RPMI8226 (cell line): ENCODE measurements at regions not wholly inside any gene's neighbourhood (a gene's known extent, or its start where the extent isn't known, plus 50 kb on each side); places are given as distances from the start of the nearest gene placed in this dataset.

Source experiments
- DNase-seq: peaks from one replicate; pipeline ENCODE4 v3.0.0-alpha.2; 2015

- peak; percentile 30 for DNase-seq
Observed at GRCh38 chr12:11446372-11446771, 51.0 kb upstream of the PRB2 start.

DNA sequence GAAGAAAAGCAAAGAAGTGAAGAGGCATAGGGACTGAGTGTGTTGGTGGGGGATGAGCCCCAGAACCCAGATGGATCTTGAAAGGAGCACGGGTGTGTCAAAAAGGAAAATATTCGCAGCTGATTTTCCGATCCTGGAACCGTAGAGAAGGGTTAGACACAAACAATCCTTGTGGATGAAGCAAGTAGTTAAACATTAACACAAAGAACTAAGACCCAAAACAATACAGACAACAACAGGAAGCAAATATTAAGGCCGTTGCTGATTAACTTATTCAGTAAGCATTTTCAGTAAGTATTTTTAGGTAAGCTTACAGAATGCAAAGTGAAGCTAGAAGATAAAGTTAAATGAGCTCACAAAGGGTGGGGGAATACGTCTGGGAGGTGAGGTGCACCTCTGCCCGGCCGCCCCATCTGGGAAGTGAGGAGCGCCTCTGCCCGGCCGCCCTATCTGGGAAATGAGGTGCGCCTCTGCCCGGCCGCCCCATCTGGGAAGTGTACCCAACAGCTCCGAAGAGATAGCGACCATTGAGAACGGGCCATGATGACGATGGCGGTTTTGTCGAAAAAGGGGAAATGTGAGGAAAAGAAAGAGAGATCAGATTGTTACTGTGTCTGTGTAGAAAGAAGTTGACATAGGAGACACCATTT is 62.8 kb upstream of the PRB2 start:
- no peak for DNase-seq

DNA sequence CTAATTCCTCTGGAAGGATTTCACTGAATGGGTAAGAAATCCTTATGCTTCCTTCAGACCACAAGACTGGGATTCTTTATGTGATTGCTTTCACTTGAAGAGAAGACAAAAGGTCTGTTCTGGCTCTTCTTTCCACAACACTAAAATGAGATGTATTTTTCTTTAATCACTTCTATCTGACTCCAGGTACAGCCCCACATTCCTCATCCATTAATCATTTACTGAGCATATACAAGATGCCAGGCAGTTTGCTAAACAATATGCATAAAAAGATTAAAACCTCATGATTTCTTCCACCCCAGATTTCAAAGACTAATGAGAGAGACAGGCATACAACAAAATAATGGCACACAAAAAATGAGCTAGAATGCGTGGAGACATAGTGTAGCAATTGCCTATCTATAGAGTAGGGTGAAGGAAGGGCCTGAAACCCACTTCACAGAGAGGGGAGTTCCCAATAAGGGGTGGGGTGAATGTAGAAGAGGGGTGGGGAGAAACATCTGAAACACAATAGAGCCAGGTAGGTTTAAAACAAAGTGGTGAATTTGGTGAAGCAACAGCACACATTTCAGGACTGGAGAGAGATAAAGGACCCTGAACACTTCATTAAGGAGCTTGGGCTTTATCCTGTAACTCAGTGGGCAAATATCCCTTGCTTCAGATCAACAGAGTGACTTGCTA is 65.1 kb upstream of the PRB2 start:
- DNase-seq, result no peak

- DNase-seq, result no peak
Observed at GRCh38 chr12:11461433-11461832, 66.1 kb upstream of the PRB2 start.

DNA sequence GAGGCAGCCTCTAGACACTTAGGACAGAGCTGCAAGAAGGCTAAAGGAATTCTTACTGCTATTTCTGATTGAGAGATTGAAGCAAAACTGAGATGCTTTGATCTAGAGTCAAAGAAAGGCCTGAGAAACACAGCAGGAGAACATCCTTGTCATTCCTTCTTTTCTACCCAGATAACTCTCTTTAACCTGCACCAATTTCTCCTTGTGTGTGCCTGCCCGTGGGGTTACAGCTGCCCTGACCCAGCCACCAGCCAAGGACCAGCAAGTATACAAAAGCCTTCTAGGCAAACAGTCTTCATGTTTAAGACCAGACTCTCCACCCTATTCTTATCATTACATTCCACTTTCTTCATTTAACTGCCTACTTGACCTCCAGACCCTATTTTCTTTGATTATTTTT is 81.7 kb upstream of the PRB2 start:
- no peak for DNase-seq

DNA sequence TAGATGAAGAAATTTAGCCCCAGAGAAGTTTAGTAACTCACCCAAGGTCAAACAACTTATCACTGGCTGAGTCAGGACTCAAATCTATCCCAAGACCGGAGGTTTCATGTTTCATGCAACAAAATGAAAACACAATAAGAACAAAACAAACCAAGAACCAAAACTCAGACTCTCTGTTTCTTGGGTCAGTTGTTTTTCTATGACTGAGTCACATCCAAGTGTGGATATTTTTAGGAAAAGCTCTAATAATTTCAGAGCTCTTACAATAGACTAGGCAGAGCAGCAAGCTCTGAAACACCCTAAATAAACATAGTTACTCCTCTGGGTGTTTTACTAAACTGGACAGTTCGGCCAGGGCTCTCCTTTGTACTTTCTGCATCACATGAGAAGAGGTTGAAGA is 87.6 kb upstream of the PRB2 start:
- no peak for DNase-seq

GRCh38 chr12:11486623-11487444 is 91.5 kb upstream of the PRB2 start:
- DNase-seq, result peak; percentile 89

GRCh38 chr12:11496157-11496851 is 100.9 kb upstream of the PRB2 start:
- no peak for DNase-seq

DNA sequence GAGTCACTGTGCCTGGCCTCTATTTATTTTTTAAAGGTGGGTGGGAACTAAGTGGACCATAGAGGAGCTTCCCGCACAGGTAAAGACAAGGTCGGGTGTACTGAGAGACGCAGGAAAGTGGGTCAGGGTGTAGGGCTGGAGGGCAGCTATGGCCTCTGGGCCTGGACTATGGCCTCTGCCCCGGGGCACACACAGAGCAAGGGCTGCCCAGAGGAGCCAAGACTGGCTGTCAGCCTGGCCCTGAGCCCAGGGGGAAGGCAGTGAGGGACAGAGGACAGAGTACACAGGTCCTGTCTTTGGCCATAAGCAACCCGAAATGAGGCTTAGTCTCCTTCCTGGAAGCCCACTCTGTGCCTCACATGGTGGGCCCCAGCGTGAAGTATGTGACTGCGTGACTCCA is 102.1 kb upstream of the PRB2 start:
- no peak for DNase-seq

- no peak for DNase-seq
Observed at GRCh38 chr12:11497995-11498394, 102.6 kb upstream of the PRB2 start.

DNA sequence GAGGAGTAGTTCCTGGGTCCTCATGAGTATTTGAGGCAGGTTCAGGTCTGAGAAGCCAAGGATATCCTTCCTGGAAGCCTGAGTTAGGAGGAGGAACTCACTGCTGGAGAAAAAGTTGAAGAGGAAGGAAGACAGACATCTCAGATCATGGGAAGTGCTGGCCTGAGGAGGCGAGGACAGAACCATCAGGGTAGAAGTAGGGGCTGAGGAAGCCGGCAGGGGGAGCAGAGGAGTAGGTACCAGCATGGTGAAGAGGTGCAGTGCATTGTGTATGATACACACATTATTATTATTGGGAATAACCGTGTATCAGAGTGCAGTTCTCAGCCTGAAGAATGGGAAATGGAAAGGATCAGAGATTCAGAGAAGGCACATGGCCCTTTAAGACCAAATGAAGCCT is 103.2 kb upstream of the PRB2 start:
- DNase-seq, result peak; percentile 7

DNA sequence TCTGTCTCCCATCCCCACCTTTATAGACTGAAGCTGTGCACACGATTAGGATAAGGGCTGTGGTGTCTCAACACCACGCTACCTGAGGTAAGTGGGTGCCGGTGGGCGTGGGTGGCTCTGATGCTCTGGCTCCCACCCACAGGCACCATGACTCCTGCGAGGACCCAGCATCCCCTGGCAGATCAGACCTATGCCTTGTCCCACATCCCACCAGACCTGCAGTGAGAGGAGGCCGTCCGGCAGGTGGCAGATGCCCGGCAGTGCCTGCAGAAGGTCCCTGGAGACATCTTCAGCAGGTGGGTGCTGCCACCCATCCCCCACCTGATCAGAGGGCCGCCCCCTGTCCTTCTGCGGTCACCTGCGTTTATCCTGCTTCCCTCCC is 104.4 kb upstream of the PRB2 start:
- DNase-seq, result no peak

DNA sequence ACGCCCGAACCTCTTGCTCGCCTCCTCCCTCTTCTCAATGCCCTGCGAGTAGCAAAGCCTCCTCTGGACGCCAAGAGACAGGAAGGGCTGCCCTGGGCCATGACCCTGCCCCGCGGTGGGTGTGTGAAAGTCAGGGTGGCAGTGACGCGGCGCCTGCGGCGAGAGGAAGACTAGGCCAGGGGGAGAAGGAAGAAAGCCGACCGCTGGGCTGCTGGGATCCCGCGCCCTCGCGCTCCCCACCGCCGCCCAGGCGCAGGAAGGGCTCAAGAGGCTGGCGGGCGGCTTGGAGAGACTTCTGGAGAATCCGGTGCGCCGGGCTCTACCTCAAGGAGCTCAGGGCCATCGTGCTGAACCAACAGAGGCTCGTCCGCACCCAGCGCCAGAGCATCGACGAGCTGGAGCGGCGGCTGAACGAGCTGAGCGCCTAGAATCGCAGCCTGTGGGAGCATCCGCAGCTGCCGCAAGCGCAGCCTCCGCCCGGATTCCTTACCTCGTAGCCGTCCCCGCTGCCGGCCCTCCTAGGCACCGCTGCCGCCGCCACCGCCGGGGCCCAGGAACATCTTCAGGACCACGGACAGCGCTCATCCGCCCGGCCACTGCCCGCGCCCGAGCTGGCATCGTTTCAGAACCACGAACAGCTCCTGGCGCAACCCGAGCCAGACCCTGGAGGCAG is 105.0 kb upstream of the PRB2 start:
- peak; percentile 62 for DNase-seq

- DNase-seq, result no peak
Observed at GRCh38 chr12:11500861-11501230, 105.5 kb upstream of the PRB2 start.

DNA sequence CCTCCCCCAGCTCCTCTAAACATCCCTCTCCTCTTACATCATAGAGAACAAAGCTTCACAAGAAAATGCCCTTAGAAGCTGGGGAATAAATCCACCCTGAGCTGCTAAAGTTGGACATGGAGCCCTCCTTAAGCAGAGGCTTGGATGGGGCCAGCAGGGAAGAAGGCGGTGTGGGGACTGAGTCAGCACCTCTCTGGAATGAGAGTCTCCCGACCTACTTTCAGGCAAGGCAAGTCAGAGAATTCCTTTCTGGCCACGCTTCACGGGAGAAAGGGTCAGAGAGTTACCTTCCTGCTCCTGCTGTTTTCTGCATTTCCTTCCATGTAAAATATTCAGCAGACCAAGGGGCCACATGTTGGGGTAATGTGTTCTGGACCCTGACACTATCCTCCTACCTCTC is 113.3 kb upstream of the PRB2 start:
- no peak for DNase-seq

GRCh38 chr12:11509326-11509725 is 114.0 kb upstream of the PRB2 start:
- no peak for DNase-seq

GRCh38 chr12:11510671-11511070 is 115.3 kb upstream of the PRB2 start:
- DNase-seq, result no peak

DNA sequence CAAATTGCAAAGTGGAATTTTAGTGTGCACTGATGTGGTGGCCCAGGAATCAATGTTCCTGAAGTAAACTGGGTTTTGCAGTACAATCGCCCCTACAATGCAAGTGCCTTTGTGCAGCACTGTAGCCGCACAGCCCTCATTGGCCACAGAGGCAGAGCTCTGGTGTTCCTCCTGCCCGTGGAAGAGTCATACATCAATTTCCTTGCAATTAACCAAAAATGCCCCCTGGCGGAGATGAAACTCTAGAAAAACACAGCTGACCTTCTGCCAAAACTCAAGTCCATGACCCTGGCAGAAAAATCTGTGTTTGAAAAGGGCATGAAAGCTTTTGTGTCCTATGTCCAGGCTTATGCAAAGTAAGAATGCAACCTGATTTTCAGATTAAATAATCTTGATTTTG is 117.9 kb upstream of the PRB2 start:
- DNase-seq, result peak; percentile 37

GRCh38 chr12:11517080-11517479 is 121.7 kb upstream of the PRB2 start:
- DNase-seq, result no peak

DNA sequence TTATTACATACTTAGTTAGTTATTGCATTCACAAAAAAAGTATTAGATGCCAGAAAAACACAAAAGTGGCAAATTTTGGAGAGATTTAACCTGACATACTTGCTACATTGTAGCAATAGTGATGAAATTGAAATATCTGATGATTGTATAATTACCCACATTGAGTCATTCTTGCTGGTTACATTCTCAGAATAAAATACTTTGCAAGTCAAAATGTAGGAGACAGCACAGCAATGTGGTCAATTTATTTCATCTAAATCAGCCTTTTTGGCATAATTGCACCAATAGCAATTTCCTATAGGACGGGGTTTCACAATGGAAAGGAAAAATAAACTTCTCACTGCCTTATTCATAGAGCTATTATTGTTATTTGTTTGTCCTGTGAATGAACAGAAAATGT is 125.0 kb upstream of the ETV6 start:
- DNase-seq, result no peak

DNA sequence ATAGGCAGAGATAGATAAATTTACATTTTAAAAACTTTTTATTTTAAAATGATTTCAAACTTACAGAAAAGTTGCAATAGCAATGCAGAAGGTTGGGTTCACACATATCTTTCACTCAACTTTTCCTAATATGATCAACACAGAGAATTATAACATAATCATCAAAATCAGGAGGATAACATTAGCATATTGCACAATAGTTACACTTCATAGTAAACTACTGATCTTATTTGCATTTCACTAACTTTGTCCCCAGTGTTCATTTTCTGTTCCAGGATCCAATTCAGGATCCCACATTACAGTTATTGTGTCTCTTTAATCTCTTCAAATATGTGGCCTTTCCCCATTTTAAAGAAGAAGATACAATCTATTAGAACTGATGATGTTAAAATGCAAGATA is 115.4 kb upstream of the ETV6 start:
- no peak for DNase-seq

DNA sequence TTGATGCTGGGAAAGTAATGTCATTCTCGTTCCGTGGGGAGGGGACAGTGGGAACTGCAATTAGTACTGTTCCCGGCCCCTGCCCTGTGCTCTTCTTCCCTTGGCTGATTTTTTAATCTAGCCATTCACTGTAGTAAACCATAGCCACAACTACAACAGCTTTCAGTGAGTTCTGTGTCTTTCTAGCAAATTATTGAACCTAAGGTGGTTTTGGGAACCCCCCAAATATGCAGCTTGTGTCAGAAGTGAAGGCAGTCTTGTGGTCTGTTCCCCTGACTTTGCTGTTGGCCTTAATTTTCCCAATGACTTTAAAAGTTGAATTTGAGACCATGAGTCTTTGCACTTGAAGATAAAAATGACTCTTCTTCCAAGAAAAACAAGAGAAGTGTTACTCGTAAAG is 114.3 kb upstream of the ETV6 start:
- DNase-seq, result no peak

GRCh38 chr12:11539156-11539555 is 110.3 kb upstream of the ETV6 start:
- no peak for DNase-seq
